Hepatocyte (in vitro differentiated cells): ENCODE measurements at regions not wholly inside any gene's neighbourhood (a gene's known extent, or its start where the extent isn't known, plus 50 kb on each side); places are given as distances from the start of the nearest gene placed in this dataset.

ENCODE experiments used
- CTCF ChIP-seq: fragments of 200-600 bp; sonication (generic); IDR thresholded peaks from 2 replicates; pipeline ENCODE4 v1.5.1; 2016; ENCODE audit warnings: antibody characterized with exemption, mild to moderate bottlenecking; ENCODE audit not compliant: poor library complexity
- EZH2 ChIP-seq: fragments of 200-600 bp; sonication (generic); IDR thresholded peaks from 2 replicates; pipeline ENCODE4 v1.6.1; 2016; ENCODE audit warnings: antibody characterized with exemption, mild to moderate bottlenecking, borderline replicate concordance
- EZH2phosphoT487 ChIP-seq: fragments of 200-600 bp; sonication (generic); IDR thresholded peaks from one replicate; pipeline ENCODE4 v1.6.1; 2018; ENCODE audit warnings: antibody characterized with exemption, mild to moderate bottlenecking, low read depth, moderate library complexity; ENCODE audit not compliant: unreplicated experiment, severe bottlenecking

DNA sequence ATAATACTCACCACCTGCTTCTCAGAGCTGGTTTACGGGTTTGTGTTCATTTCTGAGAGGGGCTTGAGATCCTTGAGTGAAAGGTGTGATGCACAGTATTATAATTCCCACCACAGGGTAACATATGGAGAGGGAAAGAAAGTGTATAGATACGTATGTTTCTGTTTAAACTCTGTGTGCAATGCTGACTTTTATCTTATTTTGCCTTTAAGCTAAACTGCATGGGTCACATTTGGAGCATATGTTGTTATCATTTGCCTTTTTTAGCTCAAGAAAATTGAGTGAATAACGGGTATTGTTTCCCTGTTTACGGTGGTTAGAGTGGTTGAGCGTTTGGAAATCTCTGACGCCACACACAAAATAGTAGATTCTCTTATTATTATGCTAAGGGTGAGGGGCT, 191.1 kb upstream of the NFIA start:
- TF ChIP-seq EZH2phosphoT487 (no peak), CTCF (no peak), EZH2 (no peak)
